BLaER1 (cell line): ENCODE measurements at regions not wholly inside any gene's neighbourhood (a gene's known extent, or its start where the extent isn't known, plus 50 kb on each side); places are given as distances from the start of the nearest gene placed in this dataset.

ENCODE experiments used
- H3K27ac ChIP-seq: shearing (Covaris generic); formaldehyde crosslinking; 2 replicates; pipeline ENCODE4 v1.8.1; 2022
- H3K27me3 ChIP-seq: shearing (Covaris generic); formaldehyde crosslinking; 2 replicates; pipeline ENCODE4 v1.8.1; 2022
- H3K36me3 ChIP-seq: shearing (Covaris generic); formaldehyde crosslinking; 2 replicates; pipeline ENCODE4 v1.8.1; 2022
- H3K4me1 ChIP-seq: shearing (Covaris generic); formaldehyde crosslinking; 2 replicates; pipeline ENCODE4 v1.8.1; 2022
- H3K4me2 ChIP-seq: shearing (Covaris generic); formaldehyde crosslinking; 2 replicates; pipeline ENCODE4 v1.8.1; 2022
- H3K4me3 ChIP-seq: shearing (Covaris generic); formaldehyde crosslinking; 2 replicates; pipeline ENCODE4 v1.8.1; 2022
- H3K9ac ChIP-seq: shearing (Covaris generic); formaldehyde crosslinking; 2 replicates; pipeline ENCODE4 v1.8.1; 2022
- H3K9me3 ChIP-seq: shearing (Covaris generic); formaldehyde crosslinking; 2 replicates; pipeline ENCODE4 v1.8.1; 2022
- H4K20me1 ChIP-seq: shearing (Covaris generic); formaldehyde crosslinking; 2 replicates; pipeline ENCODE4 v1.8.1; 2022
- Cebpa-rat ChIP-seq: shearing (Covaris generic); IDR thresholded peaks from 2 replicates; pipeline ENCODE4 v1.8.1; 2022

- Histone ChIP-seq H3K4me1 (no peaks in the 10 kb centered on the region), H3K27ac (no peak overlapping the region), H3K4me3 (no peak overlapping the region), H4K20me1 (no peaks in the 10 kb centered on the region), H3K27me3 (no peaks in the 10 kb centered on the region), H3K9me3 (no peaks in the 10 kb centered on the region), H3K4me2 (no peak overlapping the region), H3K9ac (no peak overlapping the region), H3K36me3 (no peaks in the 10 kb centered on the region)
- TF ChIP-seq Cebpa-rat = no peak
Measured at GRCh38 chr1:209516771-209517680, 66.5 kb upstream of the CAMK1G start.

DNA sequence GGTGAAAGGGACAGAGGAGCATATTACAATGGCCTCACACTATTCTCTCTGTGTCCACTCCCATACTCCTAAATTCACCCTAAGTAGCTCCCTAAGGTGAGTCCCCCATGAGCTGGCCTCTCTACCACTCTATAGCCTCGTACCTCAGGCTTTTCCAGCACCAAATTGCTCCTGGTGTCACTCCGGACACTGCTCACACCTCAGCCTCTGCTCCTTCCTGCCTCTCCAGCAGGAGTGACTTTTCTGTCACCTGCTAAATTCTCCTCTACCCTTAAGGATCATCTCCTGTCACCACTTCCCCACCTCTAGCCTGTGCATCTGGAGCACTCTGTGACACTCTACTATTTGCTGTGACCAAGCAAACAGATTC is 65.8 kb upstream of the CAMK1G start:
- TF ChIP-seq Cebpa-rat = no peak
- no peaks in the 10 kb centered on the region for H4K20me1 ChIP-seq
- no peak overlapping the region for H3K27ac ChIP-seq
- H3K9me3 ChIP-seq = no peaks in the 10 kb centered on the region
- H3K4me3 ChIP-seq = no peak overlapping the region
- H3K4me1 ChIP-seq = no peaks in the 10 kb centered on the region
- no peaks in the 10 kb centered on the region for H3K36me3 ChIP-seq
- no peaks in the 10 kb centered on the region for H3K27me3 ChIP-seq
- no peak overlapping the region for H3K9ac ChIP-seq
- no peak overlapping the region for H3K4me2 ChIP-seq

DNA sequence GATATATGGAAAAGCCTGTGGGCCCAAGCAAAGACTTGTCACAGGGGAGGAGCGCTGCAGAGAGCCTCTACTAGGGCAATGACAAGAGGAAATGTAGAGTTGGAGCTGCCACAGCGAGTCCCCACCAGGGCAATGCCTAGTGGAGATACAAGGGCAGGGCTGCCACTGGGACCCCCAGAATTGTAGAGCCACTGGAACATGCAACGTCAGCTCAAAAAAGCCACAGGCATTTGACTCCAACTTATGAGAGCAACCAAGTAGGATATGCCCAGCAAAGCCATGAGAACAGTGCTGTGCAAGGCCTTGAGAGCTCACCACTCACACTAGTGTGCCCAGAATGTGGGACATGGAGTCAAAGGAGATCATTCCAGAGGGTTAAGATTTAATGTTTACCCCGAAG is 63.7 kb upstream of the CAMK1G start:
- no peaks in the 10 kb centered on the region for H3K9me3 ChIP-seq
- no peak overlapping the region for H3K4me3 ChIP-seq
- H3K4me1 ChIP-seq = no peaks in the 10 kb centered on the region
- H3K9ac ChIP-seq = no peak overlapping the region
- H4K20me1 ChIP-seq = no peaks in the 10 kb centered on the region
- no peaks in the 10 kb centered on the region for H3K27me3 ChIP-seq
- no peaks in the 10 kb centered on the region for H3K36me3 ChIP-seq
- H3K27ac ChIP-seq = no peak overlapping the region
- no peak for TF ChIP-seq Cebpa-rat
- no peak overlapping the region for H3K4me2 ChIP-seq

DNA sequence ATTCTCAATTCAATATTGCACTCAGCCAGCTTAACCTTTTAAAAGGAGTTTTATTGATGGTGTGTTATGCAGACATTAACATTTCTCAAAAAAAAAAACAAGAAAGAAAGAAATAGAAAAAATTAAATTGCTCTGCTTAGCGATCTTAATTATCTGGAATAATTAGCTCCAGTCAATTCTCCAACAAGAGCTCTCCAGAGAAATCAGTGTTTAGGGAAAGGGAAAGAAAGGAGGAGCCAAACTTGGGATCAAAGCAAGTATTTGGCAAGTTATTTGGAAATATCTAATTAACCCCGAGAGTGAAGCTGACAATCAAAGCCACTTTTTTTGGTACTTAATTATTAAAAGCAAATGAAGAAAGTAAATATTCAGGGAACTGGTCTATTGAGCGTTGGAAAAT is 60.7 kb upstream of the CAMK1G start:
- no peak overlapping the region for H3K4me3 ChIP-seq

DNA sequence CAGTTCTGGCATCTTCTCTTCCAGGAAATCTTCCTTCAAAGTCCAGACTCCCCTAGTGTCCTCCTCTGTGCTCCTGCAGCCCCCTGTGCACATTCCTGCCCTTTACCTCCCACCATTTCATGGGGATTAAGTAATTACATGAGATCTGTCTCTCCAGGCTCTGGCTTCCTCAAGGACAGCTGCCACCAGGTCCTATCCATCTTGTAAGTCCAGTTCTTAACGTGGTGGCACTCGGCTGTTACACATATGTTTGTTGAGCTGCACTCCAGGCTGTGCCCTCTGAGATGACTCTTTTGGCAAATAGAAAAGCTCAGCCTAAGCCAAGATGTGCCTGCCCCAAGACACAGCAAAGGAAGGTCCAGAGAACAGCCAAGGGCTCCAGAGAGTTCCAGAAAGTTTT is 57.4 kb upstream of the CAMK1G start:
- H3K4me2 ChIP-seq = no peak overlapping the region
- no peak overlapping the region for H3K4me3 ChIP-seq
- H3K9ac ChIP-seq = no peak overlapping the region
- H3K4me1 ChIP-seq = no peaks in the 10 kb centered on the region
- H3K9me3 ChIP-seq = no peaks in the 10 kb centered on the region
- H3K36me3 ChIP-seq = no peaks in the 10 kb centered on the region
- no peak overlapping the region for H3K27ac ChIP-seq
- H3K27me3 ChIP-seq = no peaks in the 10 kb centered on the region
- H4K20me1 ChIP-seq = no peaks in the 10 kb centered on the region
- TF ChIP-seq Cebpa-rat = no peak

More for the DNA sequence above, 60.7 kb upstream of the CAMK1G start:
- no peak for TF ChIP-seq Cebpa-rat
- no peaks in the 10 kb centered on the region for H3K9me3 ChIP-seq
- no peak overlapping the region for H3K9ac ChIP-seq
- no peak overlapping the region for H3K4me2 ChIP-seq
- no peak overlapping the region for H3K27ac ChIP-seq
- no peaks in the 10 kb centered on the region for H3K36me3 ChIP-seq
- H4K20me1 ChIP-seq = no peaks in the 10 kb centered on the region
- H3K4me1 ChIP-seq = no peaks in the 10 kb centered on the region
- no peaks in the 10 kb centered on the region for H3K27me3 ChIP-seq

DNA sequence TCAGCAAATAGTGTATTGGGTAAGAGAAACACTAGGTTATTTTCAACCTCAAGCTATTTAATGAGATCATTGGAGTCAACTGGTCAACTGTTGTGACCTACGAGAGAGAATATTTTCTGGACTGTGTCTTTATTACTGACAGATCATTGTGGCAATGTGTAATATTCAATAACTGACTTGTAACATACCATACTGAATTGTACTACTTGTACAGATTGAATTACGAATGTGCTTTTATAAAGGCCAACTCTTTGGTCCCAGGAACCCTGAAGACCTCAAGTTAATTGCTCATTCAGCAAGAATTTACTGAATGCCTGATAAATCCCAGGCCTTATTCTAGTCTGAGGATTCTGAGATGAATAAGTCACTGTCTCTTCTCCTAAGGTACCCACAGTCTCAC is 56.1 kb upstream of the CAMK1G start:
- Histone ChIP-seq H3K4me2 (no peak overlapping the region), H3K27ac (no peak overlapping the region), H3K4me1 (no peaks in the 10 kb centered on the region), H3K9me3 (no peaks in the 10 kb centered on the region), H3K4me3 (no peak overlapping the region), H4K20me1 (no peaks in the 10 kb centered on the region), H3K9ac (no peak overlapping the region), H3K27me3 (no peaks in the 10 kb centered on the region), H3K36me3 (no peaks in the 10 kb centered on the region)
- TF ChIP-seq Cebpa-rat = no peak

- Histone ChIP-seq H3K36me3 (no peaks in the 10 kb centered on the region), H3K4me1 (no peaks in the 10 kb centered on the region), H4K20me1 (no peaks in the 10 kb centered on the region), H3K27ac (no peak overlapping the region), H3K9me3 (no peaks in the 10 kb centered on the region), H3K4me3 (no peak overlapping the region), H3K27me3 (no peaks in the 10 kb centered on the region), H3K9ac (no peak overlapping the region), H3K4me2 (no peak overlapping the region)
- TF ChIP-seq Cebpa-rat = no peak
Measured at GRCh38 chr1:209527993-209528717, 55.4 kb upstream of the CAMK1G start.

DNA sequence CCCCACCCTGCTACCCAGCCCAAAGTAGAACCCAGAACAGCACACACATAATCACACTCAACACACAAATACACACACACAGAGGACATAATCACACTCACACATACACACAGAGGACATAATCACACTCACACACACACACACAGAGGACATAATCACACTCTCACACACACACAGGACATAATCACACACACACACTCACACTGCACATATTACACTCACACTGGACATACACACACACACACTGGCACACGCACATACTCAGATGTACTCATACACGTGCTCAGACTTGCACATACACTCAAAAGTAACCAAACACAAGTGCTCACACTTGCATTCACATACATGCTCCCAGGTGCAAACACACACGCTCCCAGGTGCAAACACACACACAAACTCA is 54.3 kb upstream of the CAMK1G start:
- no peak for TF ChIP-seq Cebpa-rat
- no peaks in the 10 kb centered on the region for H3K27me3 ChIP-seq
- no peaks in the 10 kb centered on the region for H3K9me3 ChIP-seq
- H3K4me3 ChIP-seq = no peak overlapping the region
- H3K4me2 ChIP-seq = no peak overlapping the region
- H3K4me1 ChIP-seq = no peaks in the 10 kb centered on the region
- no peaks in the 10 kb centered on the region for H4K20me1 ChIP-seq
- no peaks in the 10 kb centered on the region for H3K36me3 ChIP-seq
- H3K27ac ChIP-seq = no peak overlapping the region
- H3K9ac ChIP-seq = no peak overlapping the region

- no peak overlapping the region for H3K9ac ChIP-seq
- no peak for TF ChIP-seq Cebpa-rat
- no peaks in the 10 kb centered on the region for H3K36me3 ChIP-seq
- H3K4me2 ChIP-seq = no peak overlapping the region
- H3K4me3 ChIP-seq = no peak overlapping the region
- no peaks in the 10 kb centered on the region for H4K20me1 ChIP-seq
- no peak overlapping the region for H3K27ac ChIP-seq
- peaks cover 5% of the 10 kb centered on the region; the same call in 1 of the 2 replicates for H3K4me1 ChIP-seq
- no peaks in the 10 kb centered on the region for H3K27me3 ChIP-seq
- H3K9me3 ChIP-seq = no peaks in the 10 kb centered on the region
Measured at GRCh38 chr1:209531006-209531405, 52.5 kb upstream of the CAMK1G start.

DNA sequence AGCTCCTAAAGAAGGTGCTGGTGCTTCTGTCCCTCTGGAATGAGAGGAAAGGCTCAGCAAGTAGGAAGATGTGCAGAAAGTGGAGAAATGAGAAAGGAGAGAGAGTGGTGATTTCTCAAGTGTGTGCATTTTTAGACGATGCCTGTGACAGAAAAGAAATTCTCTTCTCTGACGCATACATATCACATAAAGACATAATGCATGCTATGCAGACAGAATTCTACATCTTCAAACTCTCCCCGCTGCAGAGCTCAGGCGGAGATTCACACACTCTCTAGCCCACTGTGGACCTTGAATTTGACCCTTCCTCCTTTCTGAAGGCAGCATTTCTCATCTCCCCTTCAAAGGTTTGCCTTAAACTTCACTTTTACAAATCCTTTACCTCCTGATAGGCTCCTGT is 52.0 kb upstream of the CAMK1G start:
- Histone ChIP-seq H3K9me3 (no peaks in the 10 kb centered on the region), H3K27ac (no peak overlapping the region), H3K4me1 (peaks cover 5% of the 10 kb centered on the region; the same call in 1 of the 2 replicates), H3K4me2 (no peak overlapping the region), H4K20me1 (no peaks in the 10 kb centered on the region), H3K27me3 (no peaks in the 10 kb centered on the region), H3K36me3 (no peaks in the 10 kb centered on the region), H3K9ac (no peak overlapping the region), H3K4me3 (no peak overlapping the region)
- no peak for TF ChIP-seq Cebpa-rat
